Right lobe of liver (tissue), 4 donors: ENCODE measurements at regions not wholly inside any gene's neighbourhood (a gene's known extent, or its start where the extent isn't known, plus 50 kb on each side); places are given as distances from the start of the nearest gene placed in this dataset.

Experiments used
- POLR2A ChIP-seq: fragments of 450-650 bp; IDR thresholded peaks from one replicate; pipeline ENCODE4 v1.6.1; 2017; ENCODE audit warnings: antibody characterized with exemption, mild to moderate bottlenecking
- TF ChIP-seq, protein P1 (sequence below), 4 donors: fragments of 200-600 bp in 3 of 4; fragments of 450-650 bp in 1 of 4; IDR thresholded peaks; one replicate each; pipeline versions ENCODE4 v1.5.1 to v1.8.0; 2016 to 2022; ENCODE audit warnings: antibody characterized with exemption in 4 of 4, mild to moderate bottlenecking in 2 of 4
- donor health status: DM: no; HTN: no; CAD: no.
- donor health status: DM: no; HTN: no; CAD: no.
- donor health status: DM: no; HTN: yes; CAD: no.

DNA sequence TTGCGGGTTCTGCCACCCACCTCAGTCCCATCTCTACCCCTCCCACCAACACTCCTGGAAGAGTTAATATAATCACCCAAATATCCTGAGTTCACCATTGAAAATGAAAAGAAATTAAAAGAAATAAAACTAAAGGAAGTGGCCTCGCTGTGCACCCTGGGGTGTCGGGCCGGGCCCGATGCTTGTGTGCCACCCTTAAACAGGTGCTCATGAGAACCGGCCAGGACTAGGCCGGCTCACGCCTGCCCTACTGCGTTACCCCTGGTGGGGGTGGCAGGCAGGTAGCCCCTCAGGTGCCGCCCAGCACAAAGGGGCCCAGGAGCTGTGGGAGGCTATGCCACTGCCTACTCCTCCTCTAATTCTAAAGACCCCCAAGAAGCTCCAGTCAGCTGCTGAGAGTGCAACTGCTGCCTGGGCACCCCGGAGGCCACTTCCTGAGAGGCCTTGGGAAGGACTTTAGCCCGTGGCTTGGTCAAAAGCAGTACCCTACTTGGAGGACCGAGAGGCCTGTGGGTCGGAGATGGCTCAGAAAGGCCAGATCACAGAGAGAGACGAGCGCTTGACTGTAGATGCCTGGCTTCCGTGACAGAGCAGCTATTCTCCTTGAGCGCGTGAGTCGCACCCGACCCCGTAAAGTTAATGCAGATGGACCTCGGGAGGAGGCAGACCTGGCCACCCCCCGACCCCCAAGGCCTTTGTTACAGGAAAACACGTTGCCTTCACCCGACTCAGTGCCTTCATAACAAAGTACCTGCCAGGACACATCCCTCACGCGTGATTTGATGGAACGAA is 51.0 kb upstream of the PPP2R2D start:
- TF ChIP-seq, protein P1, sequence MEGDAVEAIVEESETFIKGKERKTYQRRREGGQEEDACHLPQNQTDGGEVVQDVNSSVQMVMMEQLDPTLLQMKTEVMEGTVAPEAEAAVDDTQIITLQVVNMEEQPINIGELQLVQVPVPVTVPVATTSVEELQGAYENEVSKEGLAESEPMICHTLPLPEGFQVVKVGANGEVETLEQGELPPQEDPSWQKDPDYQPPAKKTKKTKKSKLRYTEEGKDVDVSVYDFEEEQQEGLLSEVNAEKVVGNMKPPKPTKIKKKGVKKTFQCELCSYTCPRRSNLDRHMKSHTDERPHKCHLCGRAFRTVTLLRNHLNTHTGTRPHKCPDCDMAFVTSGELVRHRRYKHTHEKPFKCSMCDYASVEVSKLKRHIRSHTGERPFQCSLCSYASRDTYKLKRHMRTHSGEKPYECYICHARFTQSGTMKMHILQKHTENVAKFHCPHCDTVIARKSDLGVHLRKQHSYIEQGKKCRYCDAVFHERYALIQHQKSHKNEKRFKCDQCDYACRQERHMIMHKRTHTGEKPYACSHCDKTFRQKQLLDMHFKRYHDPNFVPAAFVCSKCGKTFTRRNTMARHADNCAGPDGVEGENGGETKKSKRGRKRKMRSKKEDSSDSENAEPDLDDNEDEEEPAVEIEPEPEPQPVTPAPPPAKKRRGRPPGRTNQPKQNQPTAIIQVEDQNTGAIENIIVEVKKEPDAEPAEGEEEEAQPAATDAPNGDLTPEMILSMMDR (IDR thresholded peaks at IDR 0.05), result no peak
- no peak for TF ChIP-seq POLR2A
